Muscle layer of colon (tissue), 2 donors: ENCODE measurements at regions not wholly inside any gene's neighbourhood (a gene's known extent, or its start where the extent isn't known, plus 50 kb on each side); places are given as distances from the start of the nearest gene placed in this dataset.
"Not testable (repeated sequence)": the region's sequence is repeated elsewhere in the genome, so short reads cannot be mapped to it uniquely, and the experiment has no call there.

Source experiments
- H3K27ac ChIP-seq: one replicate; pipeline ENCODE4 v1.7.0; 2013; ENCODE audit warnings: low read depth, mild to moderate bottlenecking, low read length, moderate library complexity
- H3K27me3 ChIP-seq, 2 donors: one replicate each; pipeline ENCODE4 v1.7.0; 2013; ENCODE audit warnings: low read length in 2 of 2, mild to moderate bottlenecking in 2 of 2; ENCODE audit not compliant: insufficient read depth in 2 of 2, control insufficient read depth in 1 of 2
- H3K36me3 ChIP-seq: one replicate; pipeline ENCODE4 v1.7.0; 2013; ENCODE audit warnings: mild to moderate bottlenecking, low read length; ENCODE audit not compliant: insufficient read depth
- H3K4me1 ChIP-seq: one replicate; pipeline ENCODE4 v1.7.0; 2013; ENCODE audit warnings: mild to moderate bottlenecking, low read length; ENCODE audit not compliant: insufficient read depth
- H3K4me3 ChIP-seq, 2 donors: one replicate each; pipeline ENCODE4 v1.7.0; 2013; ENCODE audit warnings: low read length in 2 of 2, low read depth in 1 of 2, mild to moderate bottlenecking in 1 of 2, moderate library complexity in 1 of 2
- H3K9ac ChIP-seq: one replicate; pipeline ENCODE4 v1.7.0; 2013; ENCODE audit warnings: low read length
- H3K9me3 ChIP-seq: one replicate; pipeline ENCODE4 v1.7.0; 2013; ENCODE audit warnings: mild to moderate bottlenecking, low read length
- donor health status: abdominal sarcoma.
- donor health status: Adenocarcinoma of cecum.

DNA sequence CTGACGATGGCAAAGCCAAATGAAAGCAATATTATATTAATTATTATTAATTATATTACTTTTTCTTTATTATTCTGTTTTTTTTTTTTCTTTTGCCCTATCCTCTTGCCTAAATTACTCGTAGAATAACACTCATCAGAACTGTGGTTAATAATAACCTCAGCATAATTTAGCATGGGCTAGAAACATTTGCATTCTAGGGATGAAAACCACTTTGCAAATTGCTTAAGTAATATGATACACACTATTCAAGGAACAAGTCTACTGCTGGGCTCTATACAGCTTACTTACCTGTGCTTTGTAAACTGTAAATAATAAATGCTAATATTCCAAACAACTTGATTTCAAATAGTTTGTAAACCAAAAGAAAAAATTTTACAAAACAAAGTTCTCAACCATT is 375.8 kb downstream of the HGF start:
- Histone ChIP-seq H3K4me3 (no peak overlapping the region), H3K4me1 (no peaks in the 10 kb centered on the region), H3K9ac (no peak overlapping the region), H3K27ac (no peak overlapping the region), H3K9me3 (no peaks in the 10 kb centered on the region), H3K27me3 (no peaks in the 10 kb centered on the region), H3K36me3 (no peaks in the 10 kb centered on the region)

DNA sequence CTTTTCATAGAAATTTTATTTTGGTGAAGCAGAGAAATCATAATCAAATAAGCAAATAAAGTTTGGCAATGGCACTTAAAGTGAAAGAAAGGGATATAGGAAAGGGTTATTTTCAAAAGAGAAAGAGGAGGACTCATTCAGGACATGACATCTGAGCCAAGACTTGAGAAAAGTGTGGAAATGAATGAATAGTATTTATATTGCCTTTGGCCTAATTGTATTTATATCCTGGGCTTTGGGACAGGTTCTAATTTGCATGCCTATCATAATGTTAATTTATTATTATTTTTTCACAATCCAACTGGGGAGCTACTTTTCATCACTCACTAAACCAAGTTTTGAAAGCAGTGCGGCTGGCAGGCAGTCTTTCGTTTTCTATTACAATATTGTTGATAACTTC is 376.8 kb downstream of the HGF start:
- no peak overlapping the region for H3K27ac ChIP-seq

DNA sequence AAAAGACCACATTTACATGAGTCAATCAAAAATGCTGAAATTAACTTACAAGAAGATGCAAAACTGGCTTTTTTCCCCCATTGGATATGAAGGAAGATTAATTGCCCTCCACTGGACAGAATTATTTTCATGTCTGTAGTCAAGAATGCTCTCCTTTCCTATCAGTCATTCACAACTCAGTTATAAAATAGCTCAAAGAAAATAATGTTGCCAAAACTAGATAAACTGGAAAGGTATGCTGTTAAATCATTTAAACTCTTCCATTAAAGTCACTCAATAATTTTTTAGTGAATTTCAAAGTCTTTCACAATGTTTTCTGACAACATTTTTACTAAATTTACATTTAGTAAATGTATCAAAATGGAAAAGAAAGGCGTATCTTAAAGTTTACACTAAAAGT is 384.5 kb downstream of the HGF start:
- H3K36me3 ChIP-seq, result no peaks in the 10 kb centered on the region
- no peaks in the 10 kb centered on the region for H3K27me3 ChIP-seq
- H3K9me3 ChIP-seq, result no peaks in the 10 kb centered on the region
- no peak overlapping the region for H3K27ac ChIP-seq
- H3K9ac ChIP-seq, result no peak overlapping the region
- H3K4me1 ChIP-seq, result no peaks in the 10 kb centered on the region
- no peak overlapping the region for H3K4me3 ChIP-seq

More for the DNA sequence above, 376.8 kb downstream of the HGF start:
- Histone ChIP-seq H3K27me3 (no peaks in the 10 kb centered on the region), H3K9ac (no peak overlapping the region), H3K4me1 (no peaks in the 10 kb centered on the region), H3K4me3 (no peak overlapping the region), H3K9me3 (no peaks in the 10 kb centered on the region), H3K36me3 (no peaks in the 10 kb centered on the region)

DNA sequence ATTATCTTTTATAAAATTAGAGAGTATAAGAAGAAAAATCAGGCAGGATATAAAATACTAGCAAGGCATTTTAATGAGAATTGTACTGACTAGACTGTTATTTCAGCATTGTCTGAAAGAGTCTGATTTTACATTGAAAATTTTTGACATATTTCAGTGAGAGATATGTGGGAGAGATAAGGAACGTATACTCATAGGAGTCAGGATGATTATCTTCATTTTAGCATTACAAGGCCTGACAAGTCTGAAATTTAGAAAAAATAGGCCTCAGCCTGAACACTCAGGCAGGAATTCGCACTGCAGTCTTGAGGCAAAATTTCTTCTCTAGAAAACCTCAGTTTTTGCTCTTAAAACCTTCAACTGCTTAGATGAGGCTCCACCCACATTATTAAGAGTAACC is 386.0 kb downstream of the HGF start:
- Histone ChIP-seq H3K9ac (no peak overlapping the region), H3K9me3 (no peaks in the 10 kb centered on the region), H3K4me1 (no peaks in the 10 kb centered on the region), H3K36me3 (no peaks in the 10 kb centered on the region), H3K27me3 (no peaks in the 10 kb centered on the region), H3K4me3 (no peak overlapping the region), H3K27ac (no peak overlapping the region)

DNA sequence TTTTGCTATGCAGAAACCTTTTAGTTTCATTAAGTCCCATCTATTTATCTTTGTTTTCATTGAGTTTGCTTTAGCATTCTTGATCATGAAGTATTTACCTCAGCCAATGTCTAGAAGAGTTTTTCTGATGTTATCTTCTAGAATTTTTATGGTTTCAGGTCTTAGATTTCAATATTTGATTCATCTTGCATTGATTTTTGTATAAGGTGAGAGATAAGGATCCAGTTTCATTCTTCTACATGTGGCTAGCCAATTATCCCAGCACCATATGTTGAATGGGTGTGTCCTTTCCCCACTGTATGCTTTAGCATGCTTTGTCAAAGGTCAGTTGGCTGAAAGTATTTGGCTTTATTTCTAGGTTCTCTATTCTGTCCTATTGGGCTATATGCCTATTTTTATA is 395.2 kb downstream of the HGF start:
- not testable (repeated sequence) for H3K36me3 ChIP-seq, H3K9ac ChIP-seq, H3K4me1 ChIP-seq, H3K27me3 ChIP-seq, H3K4me3 ChIP-seq, H3K9me3 ChIP-seq, H3K27ac ChIP-seq

DNA sequence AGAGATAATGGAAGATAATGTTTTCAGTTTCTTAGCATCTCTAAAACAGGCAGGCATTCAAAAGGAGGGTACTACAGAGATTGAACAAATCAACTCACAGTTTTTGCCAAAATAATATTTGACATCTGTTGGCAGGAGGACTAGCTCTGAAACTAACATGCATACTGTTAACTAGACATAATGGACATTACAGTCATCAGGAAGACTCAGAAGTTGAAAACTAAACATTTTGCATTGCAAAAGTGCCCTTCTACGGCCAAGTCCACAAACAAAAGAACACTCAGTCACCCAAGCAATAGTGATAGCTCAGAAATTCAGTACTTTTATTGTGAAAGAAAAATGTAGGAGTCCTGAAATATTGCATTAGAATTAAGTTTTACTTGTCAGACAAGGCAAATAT is 399.0 kb downstream of the HGF start:
- no peak overlapping the region for H3K27ac ChIP-seq
- no peak overlapping the region for H3K9ac ChIP-seq
- peaks cover 10% of the 10 kb centered on the region for H3K4me1 ChIP-seq
- no peaks in the 10 kb centered on the region for H3K27me3 ChIP-seq
- no peak overlapping the region for H3K4me3 ChIP-seq
- H3K36me3 ChIP-seq, result no peaks in the 10 kb centered on the region
- H3K9me3 ChIP-seq, result no peaks in the 10 kb centered on the region

DNA sequence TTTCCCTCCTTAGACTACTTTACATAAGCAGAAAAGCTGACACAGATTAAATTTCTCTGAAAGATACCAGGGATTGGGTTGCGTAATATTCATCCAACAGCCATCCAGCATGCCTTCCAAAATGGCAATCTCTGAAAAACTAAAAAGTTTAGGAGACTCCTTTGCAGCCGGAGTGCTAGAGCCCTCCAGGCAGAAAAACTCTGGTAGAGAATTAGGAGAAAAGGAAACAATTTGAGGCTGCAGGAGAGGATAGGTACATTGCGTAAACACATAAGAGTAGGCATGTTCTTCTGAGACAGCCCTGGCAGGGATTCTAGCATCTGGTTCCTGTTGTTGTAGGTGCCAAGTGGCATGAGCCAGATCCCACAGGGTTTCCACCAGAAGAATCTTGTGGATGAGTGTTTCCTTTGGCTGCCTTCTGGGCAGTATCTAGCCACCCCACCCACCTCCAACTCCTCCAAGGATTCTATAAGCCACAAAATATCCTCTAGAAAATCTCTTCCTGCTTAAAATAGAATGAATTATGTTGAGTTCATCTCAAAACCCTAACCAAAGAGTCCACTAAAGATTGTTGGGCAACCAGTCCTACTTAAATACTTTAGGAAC is 402.4 kb downstream of the HGF start:
- H3K36me3 ChIP-seq, result no peaks in the 10 kb centered on the region
- H3K27ac ChIP-seq, result peak overlapping the region; percentile 4
- H3K27me3 ChIP-seq, result no peaks in the 10 kb centered on the region
- H3K9ac ChIP-seq, result no peak overlapping the region
- H3K4me1 ChIP-seq, result peaks cover 10% of the 10 kb centered on the region
- H3K4me3 ChIP-seq, result peak overlapping the region in 1 of 2 donors; percentile 10
- H3K9me3 ChIP-seq, result no peaks in the 10 kb centered on the region

DNA sequence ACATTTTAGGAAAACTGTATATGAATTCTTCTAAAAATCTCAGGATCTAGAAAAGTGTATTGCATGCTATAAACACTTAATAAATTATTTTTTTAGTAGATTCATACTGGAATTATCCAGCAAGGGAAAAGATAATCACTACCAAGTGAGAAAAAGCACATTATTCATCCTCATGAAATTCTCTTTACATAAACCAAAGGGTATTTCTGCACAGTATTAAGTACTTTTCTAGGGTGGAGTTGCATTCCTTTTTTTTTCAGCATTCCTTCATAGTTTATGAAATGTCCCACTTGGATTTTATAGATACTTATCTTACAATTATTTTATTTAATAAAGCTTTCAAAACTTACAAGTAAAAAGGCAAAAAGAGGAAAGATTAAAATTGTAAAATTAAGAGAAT is 403.3 kb downstream of the HGF start:
- Histone ChIP-seq H3K4me3 (no peak overlapping the region), H3K27ac (no peak overlapping the region), H3K27me3 (no peaks in the 10 kb centered on the region), H3K36me3 (no peaks in the 10 kb centered on the region), H3K9me3 (no peaks in the 10 kb centered on the region), H3K9ac (no peak overlapping the region), H3K4me1 (peaks cover 10% of the 10 kb centered on the region)

DNA sequence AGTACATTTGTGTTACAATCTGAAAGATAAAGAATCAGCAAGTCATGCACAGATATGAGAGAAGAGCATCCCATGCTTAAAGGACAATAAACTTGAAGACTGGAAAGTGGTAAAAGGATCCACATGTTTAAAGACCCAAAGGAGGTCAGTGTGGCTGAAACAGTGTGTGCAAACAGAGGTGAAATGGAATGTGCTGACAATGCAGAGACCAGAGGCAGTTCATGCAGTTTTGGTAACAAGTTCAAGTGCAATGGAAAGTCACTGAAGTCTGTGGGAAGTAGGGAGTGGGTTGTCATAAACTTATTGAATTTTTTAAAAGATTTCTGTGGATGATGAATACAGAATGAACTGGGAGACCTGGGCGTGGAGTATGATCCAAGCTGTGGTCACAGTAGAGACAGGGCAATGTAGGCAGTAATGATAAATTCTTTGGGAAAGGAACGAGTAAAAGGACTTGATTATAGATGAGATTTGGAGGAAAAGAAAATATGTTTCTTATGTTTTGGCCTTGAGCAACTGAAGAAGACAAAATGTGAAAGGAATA is 408.0 kb downstream of the HGF start:
- Histone ChIP-seq H3K9ac (no peak overlapping the region), H3K36me3 (no peaks in the 10 kb centered on the region), H3K9me3 (no peaks in the 10 kb centered on the region), H3K4me1 (no peaks in the 10 kb centered on the region), H3K4me3 (no peak overlapping the region), H3K27me3 (no peaks in the 10 kb centered on the region), H3K27ac (no peak overlapping the region)

DNA sequence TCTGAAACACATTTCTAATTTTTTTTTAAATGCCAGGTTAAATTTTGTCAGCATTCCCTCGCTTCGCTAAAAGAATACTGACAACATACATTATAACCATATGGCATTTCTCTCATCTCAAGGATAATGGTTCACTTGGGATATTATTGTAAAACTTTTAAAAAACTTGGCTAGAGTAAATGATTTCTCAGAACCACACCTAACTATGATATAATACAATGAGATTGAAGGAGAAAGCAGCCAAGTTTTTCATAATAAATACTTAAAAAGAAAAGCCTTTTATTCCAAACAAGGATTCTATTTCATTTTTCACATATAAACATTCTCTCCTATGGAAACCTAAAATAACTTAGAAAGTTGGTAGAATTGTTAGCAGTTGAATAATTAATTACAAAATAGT is 413.9 kb downstream of the HGF start:
- Histone ChIP-seq H3K9me3 (no peaks in the 10 kb centered on the region), H3K4me1 (no peaks in the 10 kb centered on the region)

DNA sequence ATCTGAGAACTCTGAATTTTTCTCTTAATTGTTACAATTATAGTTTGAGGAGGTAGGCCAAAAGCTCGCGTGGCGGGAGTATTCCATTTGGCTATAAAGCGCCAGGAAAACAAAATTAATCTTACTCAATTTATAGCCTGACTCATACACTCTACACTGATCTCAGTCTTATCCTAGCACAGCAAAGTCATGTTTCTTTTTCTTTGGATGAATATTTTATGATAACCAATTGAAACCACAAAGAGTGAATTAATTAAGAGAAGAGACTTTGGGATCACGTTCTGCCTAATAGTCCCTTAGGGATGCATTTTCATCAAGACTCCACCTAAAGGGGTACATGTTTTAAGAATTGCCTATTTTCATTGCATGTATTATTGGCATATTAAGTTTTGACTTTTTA is 420.8 kb downstream of the HGF start:
- H3K27ac ChIP-seq, result no peak overlapping the region
- no peaks in the 10 kb centered on the region for H3K4me1 ChIP-seq
- H3K9me3 ChIP-seq, result no peaks in the 10 kb centered on the region
- H3K9ac ChIP-seq, result no peak overlapping the region
- no peaks in the 10 kb centered on the region for H3K27me3 ChIP-seq
- no peak overlapping the region for H3K4me3 ChIP-seq
- no peaks in the 10 kb centered on the region for H3K36me3 ChIP-seq

More for the DNA sequence above, 413.9 kb downstream of the HGF start:
- H3K4me3 ChIP-seq, result no peak overlapping the region
- no peak overlapping the region for H3K9ac ChIP-seq
- no peak overlapping the region for H3K27ac ChIP-seq
- no peaks in the 10 kb centered on the region for H3K36me3 ChIP-seq
- H3K27me3 ChIP-seq, result no peaks in the 10 kb centered on the region

DNA sequence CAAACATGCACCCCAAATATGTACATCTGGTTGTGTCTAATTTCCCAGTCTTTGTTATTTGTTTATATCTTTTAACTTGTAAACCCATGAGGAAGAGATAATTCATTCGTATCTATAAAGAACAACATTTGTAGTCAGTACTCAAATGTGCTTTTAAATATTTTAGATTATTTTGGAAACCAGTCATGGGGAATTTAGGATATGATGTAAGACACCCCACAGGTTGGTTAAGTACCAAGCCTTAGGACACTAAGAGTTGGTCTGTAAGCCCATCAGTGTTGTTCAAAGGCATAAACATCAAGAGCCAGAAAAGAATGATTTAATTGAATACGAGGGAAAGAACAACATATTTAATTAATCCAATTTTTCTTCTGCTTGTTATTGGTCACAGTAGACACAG is 421.1 kb upstream of the SEMA3C start:
- no peaks in the 10 kb centered on the region for H3K36me3 ChIP-seq
- H3K4me1 ChIP-seq, result no peaks in the 10 kb centered on the region
- no peak overlapping the region for H3K27ac ChIP-seq
- no peak overlapping the region for H3K9ac ChIP-seq
- H3K27me3 ChIP-seq, result no peaks in the 10 kb centered on the region
- no peaks in the 10 kb centered on the region for H3K9me3 ChIP-seq
- no peak overlapping the region for H3K4me3 ChIP-seq
